ENCODE measurements at regions not wholly inside any gene's neighbourhood (a gene's known extent, or its start where the extent isn't known, plus 50 kb on each side); places are given as distances from the start of the nearest gene placed in this dataset.
"Not testable (repeated sequence)": the region's sequence is repeated elsewhere in the genome, so short reads cannot be mapped to it uniquely, and the experiment has no call there.

- TF ChIP-seq CTCF (IDR thresholded peaks at IDR 0.05; ENCODE audit: borderline replicate concordance, extremely low read depth, low read length, poor library complexity, severe bottlenecking); EZH2 (IDR thresholded peaks at IDR 0.05; ENCODE audit: borderline replicate concordance, low read depth, low read length, severe bottlenecking): not testable (repeated sequence)
These were observed 277.9 kb upstream of the GCFC2 start for GRCh38 chr2:75988622-75989021.
